ENCODE measurements at regions not wholly inside any gene's neighbourhood (a gene's known extent, or its start where the extent isn't known, plus 50 kb on each side); places are given as distances from the start of the nearest gene placed in this dataset.
A peak's percentile ranks its signal among the peaks of the same experiment; 100 is the strongest.
"Not testable (repeated sequence)": the region's sequence is repeated elsewhere in the genome, so short reads cannot be mapped to it uniquely, and the experiment has no call there.

- DNase-seq (ENCODE audit: low spot score): not testable (repeated sequence)
These were observed 52.3 kb upstream of the LRRC30 start for GRCh38 chr18:7178568-7178967.

- DNase-seq (ENCODE audit: low spot score): peak; percentile 69
These were observed 53.7 kb upstream of the LRRC30 start for GRCh38 chr18:7177116-7177744.

- DNase-seq (ENCODE audit: low spot score): no peak
These were observed 56.4 kb upstream of the LRRC30 start for GRCh38 chr18:7174344-7175095.

- no peak for DNase-seq (ENCODE audit: low spot score)
These were observed 55.6 kb upstream of the LAMA1 start for GRCh38 chr18:7173216-7173615.

GRCh38 chr18:7172611-7173010 lies 55.0 kb upstream of the LAMA1 start:
- no peak for DNase-seq (ENCODE audit: low spot score)

GRCh38 chr18:7170292-7170691 lies 52.7 kb upstream of the LAMA1 start:
- no peak for DNase-seq (ENCODE audit: low spot score)

- DNase-seq (ENCODE audit: low spot score): no peak
These were observed 52.0 kb upstream of the LAMA1 start for GRCh38 chr18:7169601-7170000.

GRCh38 chr18:7168408-7168807 lies 50.8 kb upstream of the LAMA1 start:
- DNase-seq (ENCODE audit: low spot score): no peak
